ENCODE measurements at regions not wholly inside any gene's neighbourhood (a gene's known extent, or its start where the extent isn't known, plus 50 kb on each side); places are given as distances from the start of the nearest gene placed in this dataset.

- no peak for TF ChIP-seq CTCF (IDR thresholded peaks at IDR 0.05; ENCODE audit: unreplicated experiment)
- Mint-ChIP-seq H3K27me3 (ENCODE audit: unreplicated experiment) (no peaks in the 10 kb centered on the region), H3K9me3 (ENCODE audit: unreplicated experiment) (no peaks in the 10 kb centered on the region), H3K4me3 (ENCODE audit: unreplicated experiment) (no peak overlapping the region), H3K36me3 (ENCODE audit: low read depth, unreplicated experiment) (no peaks in the 10 kb centered on the region), H3K4me1 (ENCODE audit: unreplicated experiment) (no peaks in the 10 kb centered on the region), H3K27ac (ENCODE audit: unreplicated experiment) (no peak overlapping the region)
- no peak for DNase-seq (ENCODE audit: low spot score)
Measured at GRCh38 chr9:16174915-16175314, 622.1 kb downstream of the CCDC171 start.

GRCh38 chr9:16175461-16175860 lies 622.6 kb downstream of the CCDC171 start:
- no peak for DNase-seq (ENCODE audit: low spot score)
- Mint-ChIP-seq H3K36me3 (ENCODE audit: low read depth, unreplicated experiment) (no peaks in the 10 kb centered on the region), H3K9me3 (ENCODE audit: unreplicated experiment) (no peaks in the 10 kb centered on the region), H3K27me3 (ENCODE audit: unreplicated experiment) (no peaks in the 10 kb centered on the region), H3K4me1 (ENCODE audit: unreplicated experiment) (no peaks in the 10 kb centered on the region), H3K4me3 (ENCODE audit: unreplicated experiment) (no peak overlapping the region), H3K27ac (ENCODE audit: unreplicated experiment) (no peak overlapping the region)
- TF ChIP-seq CTCF (IDR thresholded peaks at IDR 0.05; ENCODE audit: unreplicated experiment) = no peak

- Mint-ChIP-seq H3K4me1 (ENCODE audit: unreplicated experiment) (peaks cover 4% of the 10 kb centered on the region), H3K9me3 (ENCODE audit: unreplicated experiment) (no peaks in the 10 kb centered on the region), H3K36me3 (ENCODE audit: low read depth, unreplicated experiment) (no peaks in the 10 kb centered on the region), H3K4me3 (ENCODE audit: unreplicated experiment) (no peak overlapping the region), H3K27me3 (ENCODE audit: unreplicated experiment) (peaks cover 3% of the 10 kb centered on the region), H3K27ac (ENCODE audit: unreplicated experiment) (no peak overlapping the region)
- no peak for TF ChIP-seq CTCF (IDR thresholded peaks at IDR 0.05; ENCODE audit: unreplicated experiment)
- DNase-seq (ENCODE audit: low spot score) = no peak
Measured at GRCh38 chr9:16178294-16178693, 625.5 kb downstream of the CCDC171 start.

- no peak for DNase-seq (ENCODE audit: low spot score)
- no peak for TF ChIP-seq CTCF (IDR thresholded peaks at IDR 0.05; ENCODE audit: unreplicated experiment)
- no peaks in the 10 kb centered on the region for H3K9me3 Mint-ChIP-seq (ENCODE audit: unreplicated experiment)
- no peaks in the 10 kb centered on the region for H3K36me3 Mint-ChIP-seq (ENCODE audit: low read depth, unreplicated experiment)
- H3K27ac Mint-ChIP-seq (ENCODE audit: unreplicated experiment) = no peak overlapping the region
- peaks cover 4% of the 10 kb centered on the region for H3K4me1 Mint-ChIP-seq (ENCODE audit: unreplicated experiment)
- no peak overlapping the region for H3K4me3 Mint-ChIP-seq (ENCODE audit: unreplicated experiment)
- H3K27me3 Mint-ChIP-seq (ENCODE audit: unreplicated experiment) = peaks cover 3% of the 10 kb centered on the region
Measured at GRCh38 chr9:16179566-16179965, 626.7 kb downstream of the CCDC171 start.

- Mint-ChIP-seq H3K9me3 (ENCODE audit: unreplicated experiment) (no peaks in the 10 kb centered on the region), H3K36me3 (ENCODE audit: low read depth, unreplicated experiment) (no peaks in the 10 kb centered on the region), H3K4me1 (ENCODE audit: unreplicated experiment) (peaks cover 4% of the 10 kb centered on the region), H3K4me3 (ENCODE audit: unreplicated experiment) (no peak overlapping the region), H3K27me3 (ENCODE audit: unreplicated experiment) (peaks cover 3% of the 10 kb centered on the region), H3K27ac (ENCODE audit: unreplicated experiment) (no peak overlapping the region)
- no peak for DNase-seq (ENCODE audit: low spot score)
- TF ChIP-seq CTCF (IDR thresholded peaks at IDR 0.05; ENCODE audit: unreplicated experiment) = no peak
Measured at GRCh38 chr9:16180091-16180490, 627.2 kb downstream of the CCDC171 start.

All from endothelial cell (in vitro differentiated cells).